ENCODE measurements at regions not wholly inside any gene's neighbourhood (a gene's known extent, or its start where the extent isn't known, plus 50 kb on each side); places are given as distances from the start of the nearest gene placed in this dataset.
"Not testable (repeated sequence)": the region's sequence is repeated elsewhere in the genome, so short reads cannot be mapped to it uniquely, and the experiment has no call there.

- H3K27me3 ChIP-seq (ENCODE audit: control insufficient read depth, insufficient read depth, low read length): no peaks in the 10 kb centered on the region
Measured at GRCh38 chr12:28775556-28775955, 373.5 kb upstream of the FAR2 start.

GRCh38 chr12:28776220-28776619, 372.9 kb upstream of the FAR2 start:
- Histone ChIP-seq H3K9ac (ENCODE audit: low read length) (no peak overlapping the region), H3K27ac (ENCODE audit: low read depth, low read length) (no peak overlapping the region)

More at GRCh38 chr12:28775556-28775955, 373.5 kb upstream of the FAR2 start:
- Histone ChIP-seq H3K9ac (ENCODE audit: low read length) (no peak overlapping the region), H3K27ac (ENCODE audit: low read depth, low read length) (no peak overlapping the region), H3K4me3 (ENCODE audit: low read depth, low read length) (no peak overlapping the region), H3K36me3 (ENCODE audit: control insufficient read depth, insufficient read depth, low read length) (no peaks in the 10 kb centered on the region), H3K9me3 (ENCODE audit: control insufficient read depth, insufficient read depth, low read depth, low read length) (no peaks in the 10 kb centered on the region), H3K4me1 (ENCODE audit: control insufficient read depth, insufficient read depth, low read length) (no peaks in the 10 kb centered on the region)

GRCh38 chr12:28776913-28777422, 372.1 kb upstream of the FAR2 start:
- Histone ChIP-seq H3K27ac (ENCODE audit: low read depth, low read length) (no peak overlapping the region), H3K9ac (ENCODE audit: low read length) (no peak overlapping the region), H3K9me3 (ENCODE audit: control insufficient read depth, insufficient read depth, low read depth, low read length) (no peaks in the 10 kb centered on the region), H3K27me3 (ENCODE audit: control insufficient read depth, insufficient read depth, low read length) (no peaks in the 10 kb centered on the region), H3K4me1 (ENCODE audit: control insufficient read depth, insufficient read depth, low read length) (no peaks in the 10 kb centered on the region), H3K4me3 (ENCODE audit: low read depth, low read length) (no peak overlapping the region), H3K36me3 (ENCODE audit: control insufficient read depth, insufficient read depth, low read length) (no peaks in the 10 kb centered on the region)

More at GRCh38 chr12:28776220-28776619, 372.9 kb upstream of the FAR2 start:
- H3K36me3 ChIP-seq (ENCODE audit: control insufficient read depth, insufficient read depth, low read length): no peaks in the 10 kb centered on the region
- H3K4me1 ChIP-seq (ENCODE audit: control insufficient read depth, insufficient read depth, low read length): no peaks in the 10 kb centered on the region
- H3K9me3 ChIP-seq (ENCODE audit: control insufficient read depth, insufficient read depth, low read depth, low read length): no peaks in the 10 kb centered on the region
- no peak overlapping the region for H3K4me3 ChIP-seq (ENCODE audit: low read depth, low read length)
- no peaks in the 10 kb centered on the region for H3K27me3 ChIP-seq (ENCODE audit: control insufficient read depth, insufficient read depth, low read length)

- Histone ChIP-seq H3K9me3 (ENCODE audit: control insufficient read depth, insufficient read depth, low read depth, low read length) (no peaks in the 10 kb centered on the region), H3K36me3 (ENCODE audit: control insufficient read depth, insufficient read depth, low read length) (no peaks in the 10 kb centered on the region), H3K27me3 (ENCODE audit: control insufficient read depth, insufficient read depth, low read length) (no peaks in the 10 kb centered on the region), H3K9ac (ENCODE audit: low read length) (no peak overlapping the region), H3K4me1 (ENCODE audit: control insufficient read depth, insufficient read depth, low read length) (no peaks in the 10 kb centered on the region), H3K27ac (ENCODE audit: low read depth, low read length) (no peak overlapping the region), H3K4me3 (ENCODE audit: low read depth, low read length) (no peak overlapping the region)
Measured at GRCh38 chr12:28777603-28778365, 371.3 kb upstream of the FAR2 start.

- Histone ChIP-seq H3K9ac (ENCODE audit: low read length) (no peak overlapping the region), H3K27ac (ENCODE audit: low read depth, low read length) (no peak overlapping the region), H3K4me3 (ENCODE audit: low read depth, low read length) (no peak overlapping the region), H3K9me3 (ENCODE audit: control insufficient read depth, insufficient read depth, low read depth, low read length) (no peaks in the 10 kb centered on the region), H3K4me1 (ENCODE audit: control insufficient read depth, insufficient read depth, low read length) (no peaks in the 10 kb centered on the region), H3K36me3 (ENCODE audit: control insufficient read depth, insufficient read depth, low read length) (no peaks in the 10 kb centered on the region), H3K27me3 (ENCODE audit: control insufficient read depth, insufficient read depth, low read length) (no peaks in the 10 kb centered on the region)
Measured at GRCh38 chr12:28780096-28780495, 369.0 kb upstream of the FAR2 start.

GRCh38 chr12:28780960-28781359, 368.1 kb upstream of the FAR2 start:
- no peaks in the 10 kb centered on the region for H3K4me1 ChIP-seq (ENCODE audit: control insufficient read depth, insufficient read depth, low read length)
- no peaks in the 10 kb centered on the region for H3K36me3 ChIP-seq (ENCODE audit: control insufficient read depth, insufficient read depth, low read length)
- H3K9me3 ChIP-seq (ENCODE audit: control insufficient read depth, insufficient read depth, low read depth, low read length): no peaks in the 10 kb centered on the region
- no peak overlapping the region for H3K27ac ChIP-seq (ENCODE audit: low read depth, low read length)
- H3K4me3 ChIP-seq (ENCODE audit: low read depth, low read length): no peak overlapping the region
- no peak overlapping the region for H3K9ac ChIP-seq (ENCODE audit: low read length)
- no peaks in the 10 kb centered on the region for H3K27me3 ChIP-seq (ENCODE audit: control insufficient read depth, insufficient read depth, low read length)

- Histone ChIP-seq H3K4me3 (ENCODE audit: low read depth, low read length) (no peak overlapping the region), H3K27me3 (ENCODE audit: control insufficient read depth, insufficient read depth, low read length) (no peaks in the 10 kb centered on the region), H3K4me1 (ENCODE audit: control insufficient read depth, insufficient read depth, low read length) (no peaks in the 10 kb centered on the region), H3K9me3 (ENCODE audit: control insufficient read depth, insufficient read depth, low read depth, low read length) (no peaks in the 10 kb centered on the region), H3K36me3 (ENCODE audit: control insufficient read depth, insufficient read depth, low read length) (no peaks in the 10 kb centered on the region), H3K27ac (ENCODE audit: low read depth, low read length) (no peak overlapping the region), H3K9ac (ENCODE audit: low read length) (no peak overlapping the region)
Measured at GRCh38 chr12:28781671-28782652, 367.1 kb upstream of the FAR2 start.

- Histone ChIP-seq H3K36me3 (ENCODE audit: control insufficient read depth, insufficient read depth, low read length) (no peaks in the 10 kb centered on the region), H3K9ac (ENCODE audit: low read length) (no peak overlapping the region), H3K27ac (ENCODE audit: low read depth, low read length) (no peak overlapping the region), H3K9me3 (ENCODE audit: control insufficient read depth, insufficient read depth, low read depth, low read length) (no peaks in the 10 kb centered on the region), H3K4me3 (ENCODE audit: low read depth, low read length) (no peak overlapping the region), H3K27me3 (ENCODE audit: control insufficient read depth, insufficient read depth, low read length) (no peaks in the 10 kb centered on the region), H3K4me1 (ENCODE audit: control insufficient read depth, insufficient read depth, low read length) (no peaks in the 10 kb centered on the region)
Measured at GRCh38 chr12:28782812-28783211, 366.3 kb upstream of the FAR2 start.

GRCh38 chr12:28787151-28787550, 361.9 kb upstream of the FAR2 start:
- Histone ChIP-seq H3K27ac (ENCODE audit: low read depth, low read length) (no peak overlapping the region), H3K4me3 (ENCODE audit: low read depth, low read length) (no peak overlapping the region), H3K36me3 (ENCODE audit: control insufficient read depth, insufficient read depth, low read length) (no peaks in the 10 kb centered on the region), H3K27me3 (ENCODE audit: control insufficient read depth, insufficient read depth, low read length) (no peaks in the 10 kb centered on the region), H3K4me1 (ENCODE audit: control insufficient read depth, insufficient read depth, low read length) (no peaks in the 10 kb centered on the region), H3K9me3 (ENCODE audit: control insufficient read depth, insufficient read depth, low read depth, low read length) (no peaks in the 10 kb centered on the region), H3K9ac (ENCODE audit: low read length) (no peak overlapping the region)

GRCh38 chr12:28788256-28788655, 360.8 kb upstream of the FAR2 start:
- not testable (repeated sequence) for H3K4me1 ChIP-seq (ENCODE audit: control insufficient read depth, insufficient read depth, low read length); H3K36me3 ChIP-seq (ENCODE audit: control insufficient read depth, insufficient read depth, low read length)

More at GRCh38 chr12:28788256-28788655, 360.8 kb upstream of the FAR2 start:
- H3K27me3 ChIP-seq (ENCODE audit: control insufficient read depth, insufficient read depth, low read length); H3K9ac ChIP-seq (ENCODE audit: low read length); H3K4me3 ChIP-seq (ENCODE audit: low read depth, low read length); H3K9me3 ChIP-seq (ENCODE audit: control insufficient read depth, insufficient read depth, low read depth, low read length); H3K27ac ChIP-seq (ENCODE audit: low read depth, low read length): not testable (repeated sequence)
